ENCODE measurements at regions not wholly inside any gene's neighbourhood (a gene's known extent, or its start where the extent isn't known, plus 50 kb on each side); places are given as distances from the start of the nearest gene placed in this dataset.

DNA sequence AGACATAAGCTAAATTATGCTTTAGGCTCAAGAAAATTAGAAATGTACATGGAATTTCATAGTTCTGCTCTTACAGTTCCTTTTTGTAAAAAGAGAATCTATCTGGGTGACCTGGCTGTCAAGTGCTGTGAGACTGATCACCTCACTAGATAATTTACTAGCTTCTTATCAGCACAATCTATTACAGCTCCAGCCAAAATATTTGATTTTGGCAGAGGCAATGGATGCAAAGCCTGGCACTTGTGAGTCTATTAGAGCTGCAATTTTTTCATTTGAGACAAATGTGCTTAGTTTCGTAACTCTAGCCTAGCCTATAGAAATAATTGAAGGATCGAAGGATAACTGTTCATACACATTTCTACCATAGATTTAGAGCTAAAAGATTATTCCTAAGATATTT is 927.5 kb downstream of the SLC6A15 start:
- no CpG with 5 or more reads among the region's 2 CpGs for WGBS, 2 donors (ENCODE audit: extremely low coverage in 2 of 2, insufficient read length in 2 of 2, insufficient replicate concordance in 1 of 2)
- Histone ChIP-seq H3K9me3 (replicated peaks in 1 of 2; ENCODE audit: control insufficient read depth in 2 of 2, insufficient read depth in 1 of 2, low read depth in 1 of 2, low read length in 2 of 2) (no peaks in the 10 kb centered on the region), H3K18ac (ENCODE audit: low read length) (no peak overlapping the region), H3K4me3 (ENCODE audit: low read length in 2 of 2) (no peak overlapping the region), H2BK12ac (ENCODE audit: low read length) (no peak overlapping the region), H2AFZ (ENCODE audit: low read length) (no peak overlapping the region), H4K91ac (ENCODE audit: low read depth, low read length, poor library complexity) (no peak overlapping the region), H4K8ac (ENCODE audit: low read depth, low read length) (no peak overlapping the region), H3K23ac (ENCODE audit: low read depth, low read length, poor library complexity) (no peak overlapping the region), H3K79me1 (ENCODE audit: low read depth, low read length) (no peaks in the 10 kb centered on the region), H3K4ac (ENCODE audit: low read length) (no peak overlapping the region), H3K36me3 (replicated peaks in 1 of 2; ENCODE audit: control insufficient read depth in 2 of 2, insufficient read depth in 2 of 2, low read length in 2 of 2) (no peaks in the 10 kb centered on the region), H3K27me3 (ENCODE audit: control insufficient read depth in 3 of 3, insufficient read depth in 3 of 3, low read depth in 1 of 3, low read length in 3 of 3) (no peaks in the 10 kb centered on the region), H3K27ac (replicated peaks; ENCODE audit: low read length) (no peak overlapping the region), H2AK5ac (ENCODE audit: low read depth, low read length) (no peak overlapping the region), H2BK5ac (ENCODE audit: low read length) (no peak overlapping the region), H3K9ac (ENCODE audit: low read depth, low read length, poor library complexity) (no peak overlapping the region), H2BK15ac (ENCODE audit: low read length) (no peak overlapping the region), H3K4me2 (ENCODE audit: insufficient read depth, low read length, poor library complexity, severe bottlenecking) (no peak overlapping the region), H2BK120ac (ENCODE audit: low read depth, low read length) (no peak overlapping the region), H3K14ac (ENCODE audit: low read length) (no peak overlapping the region), H3K4me1 (ENCODE audit: control insufficient read depth in 2 of 2, insufficient read depth in 1 of 2, low read depth in 1 of 2, low read length in 2 of 2) (no peaks in the 10 kb centered on the region)
- DNase-seq (ENCODE audit: low spot score): no peak

- Histone ChIP-seq H3K18ac (ENCODE audit: low read length) (no peak overlapping the region), H3K9me3 (replicated peaks in 1 of 2; ENCODE audit: control insufficient read depth in 2 of 2, insufficient read depth in 1 of 2, low read depth in 1 of 2, low read length in 2 of 2) (no peaks in the 10 kb centered on the region), H3K79me1 (ENCODE audit: low read depth, low read length) (no peaks in the 10 kb centered on the region), H2BK15ac (ENCODE audit: low read length) (no peak overlapping the region), H2AK5ac (ENCODE audit: low read depth, low read length) (no peak overlapping the region), H4K8ac (ENCODE audit: low read depth, low read length) (no peak overlapping the region), H4K91ac (ENCODE audit: low read depth, low read length, poor library complexity) (no peak overlapping the region), H3K4me2 (ENCODE audit: insufficient read depth, low read length, poor library complexity, severe bottlenecking) (no peak overlapping the region), H2BK120ac (ENCODE audit: low read depth, low read length) (no peak overlapping the region), H3K23ac (ENCODE audit: low read depth, low read length, poor library complexity) (no peak overlapping the region), H3K4me1 (ENCODE audit: control insufficient read depth in 2 of 2, insufficient read depth in 1 of 2, low read depth in 1 of 2, low read length in 2 of 2) (no peaks in the 10 kb centered on the region), H3K4me3 (ENCODE audit: low read length in 2 of 2) (no peak overlapping the region), H2BK5ac (ENCODE audit: low read length) (no peak overlapping the region), H3K27me3 (ENCODE audit: control insufficient read depth in 3 of 3, insufficient read depth in 3 of 3, low read depth in 1 of 3, low read length in 3 of 3) (no peaks in the 10 kb centered on the region), H2AFZ (ENCODE audit: low read length) (no peak overlapping the region), H3K27ac (replicated peaks; ENCODE audit: low read length) (no peak overlapping the region), H3K36me3 (replicated peaks in 1 of 2; ENCODE audit: control insufficient read depth in 2 of 2, insufficient read depth in 2 of 2, low read length in 2 of 2) (no peaks in the 10 kb centered on the region), H3K9ac (ENCODE audit: low read depth, low read length, poor library complexity) (no peak overlapping the region), H3K4ac (ENCODE audit: low read length) (no peak overlapping the region), H3K14ac (ENCODE audit: low read length) (no peak overlapping the region), H2BK12ac (ENCODE audit: low read length) (no peak overlapping the region)
- DNase-seq (ENCODE audit: low spot score): no peak
Observed at GRCh38 chr12:83980398-83980797, 932.2 kb downstream of the SLC6A15 start.

- H2BK5ac ChIP-seq (ENCODE audit: low read length): no peak overlapping the region
- WGBS, 2 donors (ENCODE audit: extremely low coverage in 2 of 2, insufficient read length in 2 of 2, insufficient replicate concordance in 1 of 2): no CpG with 5 or more reads among the region's 2 CpGs
- H2BK12ac ChIP-seq (ENCODE audit: low read length): no peak overlapping the region
- no peaks in the 10 kb centered on the region for H3K27me3 ChIP-seq (ENCODE audit: control insufficient read depth in 3 of 3, insufficient read depth in 3 of 3, low read depth in 1 of 3, low read length in 3 of 3)
- H3K4ac ChIP-seq (ENCODE audit: low read length): no peak overlapping the region
- H3K14ac ChIP-seq (ENCODE audit: low read length): no peak overlapping the region
- no peaks in the 10 kb centered on the region for H3K4me1 ChIP-seq (ENCODE audit: control insufficient read depth in 2 of 2, insufficient read depth in 1 of 2, low read depth in 1 of 2, low read length in 2 of 2)
- H3K36me3 ChIP-seq (replicated peaks in 1 of 2; ENCODE audit: control insufficient read depth in 2 of 2, insufficient read depth in 2 of 2, low read length in 2 of 2): no peaks in the 10 kb centered on the region
- no peak overlapping the region for H4K91ac ChIP-seq (ENCODE audit: low read depth, low read length, poor library complexity)
- H3K23ac ChIP-seq (ENCODE audit: low read depth, low read length, poor library complexity): no peak overlapping the region
- no peak overlapping the region for H2AFZ ChIP-seq (ENCODE audit: low read length)
- no peak overlapping the region for H3K4me2 ChIP-seq (ENCODE audit: insufficient read depth, low read length, poor library complexity, severe bottlenecking)
- H3K4me3 ChIP-seq (ENCODE audit: low read length in 2 of 2): no peak overlapping the region
- no peak overlapping the region for H2BK15ac ChIP-seq (ENCODE audit: low read length)
- no peaks in the 10 kb centered on the region for H3K9me3 ChIP-seq (replicated peaks in 1 of 2; ENCODE audit: control insufficient read depth in 2 of 2, insufficient read depth in 1 of 2, low read depth in 1 of 2, low read length in 2 of 2)
- H3K9ac ChIP-seq (ENCODE audit: low read depth, low read length, poor library complexity): no peak overlapping the region
- H4K8ac ChIP-seq (ENCODE audit: low read depth, low read length): no peak overlapping the region
- H3K79me1 ChIP-seq (ENCODE audit: low read depth, low read length): no peaks in the 10 kb centered on the region
- no peak overlapping the region for H3K18ac ChIP-seq (ENCODE audit: low read length)
- no peak overlapping the region for H2AK5ac ChIP-seq (ENCODE audit: low read depth, low read length)
- no peak for DNase-seq (ENCODE audit: low spot score)
- H3K27ac ChIP-seq (replicated peaks; ENCODE audit: low read length): no peak overlapping the region
- H2BK120ac ChIP-seq (ENCODE audit: low read depth, low read length): no peak overlapping the region
Observed at GRCh38 chr12:83979785-83980184, 932.8 kb downstream of the SLC6A15 start.

DNA sequence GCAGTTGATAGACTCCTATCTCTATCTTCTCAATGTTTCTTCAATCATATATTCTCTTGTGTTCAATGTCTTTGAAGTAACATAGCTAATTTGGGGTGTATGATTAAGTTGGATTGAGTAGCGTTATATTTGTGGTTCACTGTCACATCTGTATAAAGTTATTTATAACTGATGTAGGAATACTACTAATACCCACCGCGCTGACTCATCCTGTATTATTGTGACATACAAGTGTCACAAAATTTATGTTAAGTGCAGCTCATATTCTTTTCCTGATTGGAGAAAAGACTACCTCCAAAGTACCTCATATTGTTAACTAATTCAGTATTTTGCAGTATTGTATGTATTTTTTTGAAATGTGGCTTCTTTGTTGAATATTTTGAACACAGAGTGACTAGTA is 940.8 kb downstream of the SLC6A15 start:
- Histone ChIP-seq H2BK12ac (ENCODE audit: low read length) (no peak overlapping the region), H2BK120ac (ENCODE audit: low read depth, low read length) (no peak overlapping the region), H3K27me3 (ENCODE audit: control insufficient read depth in 3 of 3, insufficient read depth in 3 of 3, low read depth in 1 of 3, low read length in 3 of 3) (no peaks in the 10 kb centered on the region), H2BK5ac (ENCODE audit: low read length) (no peak overlapping the region), H3K14ac (ENCODE audit: low read length) (no peak overlapping the region), H3K36me3 (replicated peaks in 1 of 2; ENCODE audit: control insufficient read depth in 2 of 2, insufficient read depth in 2 of 2, low read length in 2 of 2) (no peaks in the 10 kb centered on the region), H3K4me1 (ENCODE audit: control insufficient read depth in 2 of 2, insufficient read depth in 1 of 2, low read depth in 1 of 2, low read length in 2 of 2) (no peaks in the 10 kb centered on the region), H3K9me3 (replicated peaks in 1 of 2; ENCODE audit: control insufficient read depth in 2 of 2, insufficient read depth in 1 of 2, low read depth in 1 of 2, low read length in 2 of 2) (no peaks in the 10 kb centered on the region), H3K9ac (ENCODE audit: low read depth, low read length, poor library complexity) (no peak overlapping the region), H4K91ac (ENCODE audit: low read depth, low read length, poor library complexity) (no peak overlapping the region), H3K79me1 (ENCODE audit: low read depth, low read length) (no peaks in the 10 kb centered on the region), H3K4ac (ENCODE audit: low read length) (no peak overlapping the region), H3K18ac (ENCODE audit: low read length) (no peak overlapping the region), H4K8ac (ENCODE audit: low read depth, low read length) (no peak overlapping the region), H2AK5ac (ENCODE audit: low read depth, low read length) (no peak overlapping the region), H2BK15ac (ENCODE audit: low read length) (no peak overlapping the region), H3K4me2 (ENCODE audit: insufficient read depth, low read length, poor library complexity, severe bottlenecking) (no peak overlapping the region), H3K27ac (replicated peaks; ENCODE audit: low read length) (no peak overlapping the region), H2AFZ (ENCODE audit: low read length) (no peak overlapping the region), H3K4me3 (ENCODE audit: low read length in 2 of 2) (no peak overlapping the region), H3K23ac (ENCODE audit: low read depth, low read length, poor library complexity) (no peak overlapping the region)
- no CpG with 5 or more reads among the region's 3 CpGs for WGBS, 2 donors (ENCODE audit: extremely low coverage in 2 of 2, insufficient read length in 2 of 2, insufficient replicate concordance in 1 of 2)
- no peak for DNase-seq (ENCODE audit: low spot score)

Measured in neuronal stem cell (in vitro differentiated cells).